ACC112 (cell line): ENCODE measurements at regions not wholly inside any gene's neighbourhood (a gene's known extent, or its start where the extent isn't known, plus 50 kb on each side); places are given as distances from the start of the nearest gene placed in this dataset.

Source experiments
- H2AFZ ChIP-seq: fragments of 200-600 bp; sonication (generic); one replicate; pipeline ENCODE4 v1.6.0; 2017; ENCODE audit warnings: antibody characterized with exemption, low read length; ENCODE audit not compliant: unreplicated experiment
- H3K27ac ChIP-seq: fragments of 200-600 bp; sonication (generic); 2 replicates; pipeline ENCODE4 v1.5.1; 2014; ENCODE audit warnings: low read depth, mild to moderate bottlenecking, antibody characterized with exemption, low read length, moderate library complexity
- H3K27me3 ChIP-seq: fragments of 200-600 bp; sonication (generic); 2 replicates; pipeline ENCODE4 v1.6.1; 2014; ENCODE audit warnings: mild to moderate bottlenecking, antibody characterized with exemption, low read length, moderate library complexity, mixed read lengths; ENCODE audit not compliant: insufficient read depth
- H3K36me3 ChIP-seq: fragments of 200-600 bp; sonication (generic); 2 replicates; pipeline ENCODE4 v1.6.1; 2016; ENCODE audit warnings: mild to moderate bottlenecking, antibody characterized with exemption, low read length, moderate library complexity, mixed read lengths; ENCODE audit not compliant: insufficient read depth
- H3K4me1 ChIP-seq: fragments of 200-600 bp; sonication (generic); one replicate; pipeline ENCODE4 v1.6.1; 2016; ENCODE audit warnings: low read length, mixed read lengths; ENCODE audit not compliant: insufficient read depth, unreplicated experiment, control insufficient read depth
- H3K4me3 ChIP-seq: fragments of 200-600 bp; sonication (generic); 2 replicates; pipeline ENCODE4 v1.5.1; 2014; ENCODE audit warnings: mild to moderate bottlenecking, low read depth, low read length
- H3K79me2 ChIP-seq: fragments of 200-600 bp; sonication (generic); one replicate; pipeline ENCODE4 v1.6.0; 2016; ENCODE audit warnings: low read length; ENCODE audit not compliant: control insufficient read depth, unreplicated experiment, insufficient read depth

DNA sequence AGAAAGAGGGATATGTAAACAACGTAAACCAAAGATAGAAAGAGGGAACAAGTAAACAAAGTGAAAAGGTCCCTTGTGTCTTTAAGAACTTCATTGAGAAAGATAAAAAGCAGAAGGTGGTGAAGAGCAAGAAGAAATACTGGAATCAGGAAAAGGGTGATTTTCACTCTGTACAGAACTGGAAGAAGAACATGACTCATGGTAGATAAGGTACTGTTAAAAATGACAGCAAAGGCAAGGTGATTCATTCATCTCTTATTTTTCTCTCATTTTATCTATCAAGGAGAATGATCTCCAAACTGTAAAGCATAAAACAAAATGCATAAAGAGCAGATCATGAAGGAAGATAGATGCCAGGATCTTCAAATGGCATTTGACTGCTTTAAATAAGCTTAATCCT lies 724.6 kb upstream of the CELF4 start:
- Histone ChIP-seq H3K27ac (no peak overlapping the region), H3K27me3 (no peaks in the 10 kb centered on the region), H3K4me3 (no peak overlapping the region), H3K4me1 (no peaks in the 10 kb centered on the region), H3K79me2 (no peaks in the 10 kb centered on the region), H2AFZ (no peak overlapping the region), H3K36me3 (no peaks in the 10 kb centered on the region)

DNA sequence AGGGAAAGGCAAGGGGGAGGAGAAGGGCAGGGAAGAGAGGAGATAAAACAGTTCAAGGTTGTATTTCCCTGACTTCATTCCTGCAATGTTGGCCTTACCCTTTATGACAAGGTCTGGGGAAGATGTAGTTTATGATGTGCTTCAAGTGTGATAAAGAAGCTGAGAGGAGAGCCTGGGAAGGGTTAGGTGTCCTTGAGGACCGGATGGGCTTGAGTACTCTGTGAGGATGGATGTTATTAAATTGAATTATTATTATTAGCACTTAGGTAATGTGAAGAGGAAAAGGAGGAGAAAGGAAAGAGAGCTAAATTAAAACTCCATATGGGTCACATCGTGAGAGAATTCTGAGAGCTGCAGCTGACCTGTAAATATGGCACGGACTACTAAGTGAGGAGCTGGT lies 719.4 kb upstream of the CELF4 start:
- H3K27me3 ChIP-seq: no peaks in the 10 kb centered on the region
- no peak overlapping the region for H3K4me3 ChIP-seq
- H3K4me1 ChIP-seq: no peaks in the 10 kb centered on the region
- no peaks in the 10 kb centered on the region for H3K79me2 ChIP-seq
- no peaks in the 10 kb centered on the region for H3K36me3 ChIP-seq
- H2AFZ ChIP-seq: no peak overlapping the region
- H3K27ac ChIP-seq: no peak overlapping the region

DNA sequence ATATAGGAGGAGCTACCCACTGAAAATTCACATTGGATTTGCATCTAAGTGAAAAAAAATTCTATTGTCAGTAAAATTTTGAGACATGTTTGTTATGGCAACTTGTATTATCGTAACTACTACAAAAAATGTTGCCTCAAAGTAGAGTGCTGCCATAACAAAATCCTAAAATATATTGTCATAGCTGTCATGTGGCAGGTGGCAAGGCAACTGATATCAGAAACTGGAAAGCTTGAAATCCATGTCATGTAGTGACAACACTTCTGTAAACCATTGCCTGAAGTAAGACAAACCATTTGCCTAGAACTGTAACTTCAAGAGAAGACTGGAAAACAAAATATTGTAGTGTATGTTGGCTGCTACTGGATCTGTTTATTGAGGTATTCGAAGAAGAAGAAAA lies 697.5 kb upstream of the CELF4 start:
- Histone ChIP-seq H3K4me3 (no peak overlapping the region), H3K79me2 (no peaks in the 10 kb centered on the region), H3K27ac (no peak overlapping the region), H3K36me3 (no peaks in the 10 kb centered on the region), H3K27me3 (no peaks in the 10 kb centered on the region), H2AFZ (no peak overlapping the region), H3K4me1 (no peaks in the 10 kb centered on the region)

DNA sequence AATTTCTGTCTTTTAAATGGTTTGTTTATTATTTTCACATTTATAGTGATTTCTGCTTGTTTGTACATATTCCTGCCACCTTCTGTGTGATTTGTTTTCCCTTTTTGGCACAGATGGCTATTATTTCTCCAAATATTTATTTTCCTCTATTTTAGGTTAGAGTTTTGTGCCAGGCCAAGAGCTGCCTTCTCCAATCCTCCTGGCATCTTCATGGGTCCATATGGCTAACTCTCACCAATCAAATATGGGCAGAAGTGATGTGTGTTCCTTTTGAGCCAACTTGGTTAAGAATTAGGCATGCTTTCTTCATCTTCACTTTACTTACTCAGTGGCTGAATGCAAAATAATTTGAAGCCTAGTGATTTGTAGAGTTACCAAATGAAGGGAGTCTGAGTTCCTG lies 697.1 kb upstream of the CELF4 start:
- H3K27ac ChIP-seq: no peak overlapping the region
- no peaks in the 10 kb centered on the region for H3K4me1 ChIP-seq
- no peaks in the 10 kb centered on the region for H3K79me2 ChIP-seq
- no peak overlapping the region for H3K4me3 ChIP-seq
- no peaks in the 10 kb centered on the region for H3K36me3 ChIP-seq
- H2AFZ ChIP-seq: no peak overlapping the region
- H3K27me3 ChIP-seq: no peaks in the 10 kb centered on the region

DNA sequence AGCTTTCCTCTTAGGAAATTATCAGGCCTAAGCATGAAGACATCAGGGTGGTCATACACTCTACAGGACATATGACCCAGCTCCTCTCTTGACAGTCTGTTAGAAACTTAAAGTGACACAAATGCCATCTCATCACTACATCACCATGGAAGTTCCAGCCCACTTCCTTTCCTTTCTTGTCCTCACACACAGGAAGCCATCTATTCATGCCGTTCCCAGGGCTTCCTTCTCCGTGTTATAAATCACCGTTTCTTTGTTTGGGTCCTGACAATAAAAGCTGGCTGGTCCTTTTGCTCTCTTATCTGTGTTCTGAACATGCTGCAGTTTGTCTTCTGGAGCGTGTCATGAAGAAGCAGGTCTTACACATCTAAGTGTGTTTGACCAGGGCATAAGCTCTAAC lies 692.1 kb upstream of the CELF4 start:
- Histone ChIP-seq H3K4me1 (no peaks in the 10 kb centered on the region), H3K27me3 (no peaks in the 10 kb centered on the region), H3K27ac (no peak overlapping the region)

DNA sequence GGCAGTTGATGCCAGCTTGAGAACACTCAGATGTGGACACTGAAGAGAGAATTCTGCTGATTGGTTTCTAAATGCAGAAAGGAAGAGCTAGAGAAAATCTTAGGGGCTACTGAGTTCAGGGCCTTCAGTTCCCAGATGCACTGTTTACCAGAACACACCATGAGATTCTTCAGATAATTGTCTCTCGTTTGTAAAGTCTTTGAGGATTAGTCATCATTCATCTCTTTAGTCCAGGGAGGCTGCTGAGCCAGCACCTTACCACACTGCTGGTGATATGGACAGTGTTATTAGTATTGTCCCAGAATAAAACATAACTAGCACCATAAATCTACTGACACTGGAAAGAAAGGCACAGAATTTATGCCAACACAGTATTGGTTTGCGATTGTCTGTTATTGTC lies 690.8 kb upstream of the CELF4 start:
- Histone ChIP-seq H3K4me3 (no peak overlapping the region), H3K27ac (no peak overlapping the region), H2AFZ (no peak overlapping the region), H3K4me1 (no peaks in the 10 kb centered on the region), H3K36me3 (no peaks in the 10 kb centered on the region), H3K79me2 (no peaks in the 10 kb centered on the region), H3K27me3 (no peaks in the 10 kb centered on the region)

More for the DNA sequence above, 692.1 kb upstream of the CELF4 start:
- Histone ChIP-seq H3K4me3 (no peak overlapping the region), H2AFZ (no peak overlapping the region), H3K36me3 (no peaks in the 10 kb centered on the region), H3K79me2 (no peaks in the 10 kb centered on the region)

DNA sequence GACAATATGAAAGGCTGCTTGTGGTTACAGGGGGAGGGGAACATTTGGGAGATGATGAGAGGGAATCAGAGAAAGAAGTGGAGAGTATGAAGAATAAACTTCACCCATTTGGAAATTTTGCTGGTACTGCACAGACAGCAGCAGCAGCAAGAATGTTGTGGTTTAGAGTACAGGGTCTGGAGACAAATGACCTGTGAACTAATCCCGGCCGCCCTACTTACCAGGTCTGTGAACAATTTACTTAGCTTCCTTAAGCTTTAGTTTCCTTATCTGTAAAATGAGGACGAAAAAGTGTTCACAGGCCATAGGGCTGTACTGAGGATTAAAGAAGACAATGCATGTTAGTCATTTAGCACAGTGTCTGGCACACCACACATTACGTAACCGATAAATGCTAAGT lies 685.4 kb upstream of the CELF4 start:
- no peaks in the 10 kb centered on the region for H3K79me2 ChIP-seq
- no peak overlapping the region for H2AFZ ChIP-seq
- H3K4me3 ChIP-seq: no peak overlapping the region
- H3K27me3 ChIP-seq: no peaks in the 10 kb centered on the region
- no peaks in the 10 kb centered on the region for H3K36me3 ChIP-seq
- no peaks in the 10 kb centered on the region for H3K4me1 ChIP-seq
- no peak overlapping the region for H3K27ac ChIP-seq

DNA sequence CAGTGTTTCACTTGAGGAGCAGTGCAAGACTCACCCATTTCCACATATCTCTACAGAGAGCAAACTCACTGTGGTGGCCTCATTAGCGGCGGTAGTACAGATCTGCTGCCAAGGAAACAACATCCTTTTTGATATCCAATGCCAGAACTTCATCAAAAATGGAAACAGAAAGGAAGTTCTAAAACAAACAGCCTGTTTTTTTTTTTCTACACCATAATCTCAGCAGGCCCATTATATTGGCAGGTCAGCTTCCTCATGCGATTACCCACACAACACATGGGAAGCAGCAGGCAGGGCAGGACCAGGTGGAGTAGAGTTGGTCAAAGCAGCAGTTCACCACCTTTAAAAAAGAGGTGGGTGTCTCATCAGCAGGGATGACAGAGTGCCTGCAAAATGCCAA lies 678.9 kb upstream of the CELF4 start:
- H2AFZ ChIP-seq: no peak overlapping the region
- no peak overlapping the region for H3K4me3 ChIP-seq
- no peak overlapping the region for H3K27ac ChIP-seq
- no peaks in the 10 kb centered on the region for H3K36me3 ChIP-seq
- no peaks in the 10 kb centered on the region for H3K27me3 ChIP-seq
- no peaks in the 10 kb centered on the region for H3K4me1 ChIP-seq
- no peaks in the 10 kb centered on the region for H3K79me2 ChIP-seq

DNA sequence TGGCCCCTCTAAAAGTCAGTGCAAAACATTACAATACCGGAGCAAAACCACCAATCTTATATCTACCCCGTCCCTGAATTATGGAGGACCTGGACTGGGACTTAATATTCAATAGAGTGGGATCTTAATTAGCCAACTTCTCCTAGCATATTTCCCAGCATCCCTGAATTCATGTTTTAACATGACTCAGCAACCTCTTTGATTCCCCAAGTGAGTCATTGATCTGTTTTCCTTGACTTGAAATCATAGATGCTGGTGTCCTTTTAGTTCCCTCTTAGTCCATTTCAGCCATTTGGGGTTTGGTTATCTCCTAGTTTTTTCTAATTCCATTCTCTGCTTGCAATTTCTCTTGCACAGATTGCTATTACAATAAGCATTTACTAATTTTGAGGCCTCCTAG lies 677.7 kb upstream of the CELF4 start:
- no peaks in the 10 kb centered on the region for H3K36me3 ChIP-seq
- no peaks in the 10 kb centered on the region for H3K4me1 ChIP-seq
- no peak overlapping the region for H3K27ac ChIP-seq
- no peaks in the 10 kb centered on the region for H3K79me2 ChIP-seq
- no peak overlapping the region for H2AFZ ChIP-seq
- no peaks in the 10 kb centered on the region for H3K27me3 ChIP-seq
- H3K4me3 ChIP-seq: no peak overlapping the region

DNA sequence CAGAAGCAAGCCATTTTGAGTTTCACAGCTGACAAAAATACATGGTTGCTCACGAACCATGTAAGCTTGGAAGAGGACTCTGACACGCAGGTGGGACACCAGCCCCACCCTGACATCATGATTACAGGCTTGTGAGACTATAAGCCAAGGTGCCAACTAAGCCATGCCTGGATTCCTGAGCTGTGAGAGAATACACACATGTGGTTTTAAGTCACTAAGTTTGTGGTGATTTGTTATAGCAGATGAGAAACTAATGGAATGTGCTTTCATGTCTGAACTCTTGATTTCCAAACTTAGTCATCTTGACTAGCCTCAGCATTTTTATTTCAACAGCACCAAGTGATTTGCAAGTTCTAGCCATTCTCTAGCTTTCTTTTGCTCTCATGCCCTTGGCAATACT lies 676.1 kb upstream of the CELF4 start:
- Histone ChIP-seq H3K27ac (no peak overlapping the region), H3K27me3 (no peaks in the 10 kb centered on the region), H3K4me1 (no peaks in the 10 kb centered on the region), H3K79me2 (no peaks in the 10 kb centered on the region), H3K4me3 (no peak overlapping the region), H2AFZ (no peak overlapping the region), H3K36me3 (no peaks in the 10 kb centered on the region)

DNA sequence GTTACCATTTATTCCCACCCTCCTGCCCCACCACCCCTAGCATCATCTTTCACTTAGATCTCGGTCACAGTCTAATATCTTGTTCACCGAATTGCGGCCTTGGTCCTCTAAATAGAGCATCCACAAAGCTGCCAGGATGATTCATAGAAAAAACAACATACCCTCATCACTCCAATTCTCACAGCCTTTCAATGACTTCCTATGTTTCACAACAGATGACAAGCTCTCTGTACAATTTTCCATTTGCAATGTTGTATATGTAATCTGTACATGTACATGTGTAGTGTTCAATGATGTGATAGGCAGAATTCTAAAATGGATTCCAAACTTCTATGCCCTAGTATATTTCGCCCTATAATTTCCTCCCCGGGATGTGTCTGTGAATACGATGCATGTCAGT lies 675.6 kb upstream of the CELF4 start:
- Histone ChIP-seq H3K79me2 (no peaks in the 10 kb centered on the region), H2AFZ (no peak overlapping the region), H3K27me3 (no peaks in the 10 kb centered on the region), H3K36me3 (no peaks in the 10 kb centered on the region), H3K4me3 (no peak overlapping the region), H3K27ac (no peak overlapping the region), H3K4me1 (no peaks in the 10 kb centered on the region)

DNA sequence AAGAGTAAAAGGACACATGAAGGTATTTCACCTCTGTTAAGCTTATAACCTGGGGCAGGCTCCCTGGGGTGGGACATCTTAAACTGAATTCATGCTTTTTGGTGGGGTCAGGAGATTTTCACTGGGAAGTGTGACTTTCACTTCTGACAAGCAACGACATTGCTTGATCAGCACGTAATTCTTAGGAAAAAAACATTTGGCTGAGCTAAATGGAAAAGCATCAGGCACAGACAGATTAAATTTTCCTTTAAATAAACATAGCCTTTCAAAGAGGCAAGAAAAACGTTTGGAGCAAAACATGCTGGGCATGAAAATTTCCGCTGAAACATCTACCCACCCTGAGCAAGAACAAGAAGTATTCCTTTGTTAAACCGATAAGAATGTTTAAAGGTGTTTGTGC lies 674.0 kb upstream of the CELF4 start:
- no peak overlapping the region for H3K4me3 ChIP-seq
- no peaks in the 10 kb centered on the region for H3K36me3 ChIP-seq
- H3K79me2 ChIP-seq: no peaks in the 10 kb centered on the region
- no peaks in the 10 kb centered on the region for H3K4me1 ChIP-seq
- H3K27ac ChIP-seq: no peak overlapping the region
- no peak overlapping the region for H2AFZ ChIP-seq
- H3K27me3 ChIP-seq: no peaks in the 10 kb centered on the region
